Neural progenitor cell (in vitro differentiated cells): ENCODE measurements at regions not wholly inside any gene's neighbourhood (a gene's known extent, or its start where the extent isn't known, plus 50 kb on each side); places are given as distances from the start of the nearest gene placed in this dataset.

Experiments used
- CTCF ChIP-seq: fragments of 200-600 bp; sonication (generic); IDR thresholded peaks from 2 replicates; pipeline ENCODE4 v1.5.1; 2017; ENCODE audit warnings: antibody characterized with exemption, mild to moderate bottlenecking
- EZH2 ChIP-seq: fragments of 200-600 bp; sonication (generic); IDR thresholded peaks from 2 replicates; pipeline ENCODE4 v1.6.1; 2017; ENCODE audit warnings: antibody characterized with exemption, mild to moderate bottlenecking, moderate library complexity
- EZH2phosphoT487 ChIP-seq: fragments of 200-600 bp; sonication (generic); IDR thresholded peaks from 2 replicates; pipeline ENCODE4 v1.6.1; 2017; ENCODE audit warnings: antibody characterized with exemption

- TF ChIP-seq CTCF, result no peak
- TF ChIP-seq EZH2, result no peak
- no peak for TF ChIP-seq EZH2phosphoT487
Measured at GRCh38 chr16:65212791-65213190, 90.9 kb upstream of the CDH11 start.
